CD14-positive monocyte (primary cell): ENCODE measurements at regions not wholly inside any gene's neighbourhood (a gene's known extent, or its start where the extent isn't known, plus 50 kb on each side); places are given as distances from the start of the nearest gene placed in this dataset.

ENCODE experiments used
- DNase-seq, 3 donors: peaks; one replicate each; pipeline ENCODE4 v3.0.0-alpha.2; 2011 to 2022
- H2AFZ ChIP-seq: 2 replicates; pipeline ENCODE4 v1.6.0; 2012; ENCODE audit warnings: mild to moderate bottlenecking, low read depth, low read length, inconsistent platforms; ENCODE audit not compliant: insufficient read depth, poor library complexity, severe bottlenecking
- H3K27ac ChIP-seq, 2 donors: 1 replicate in 1 of 2; 2 replicates in 1 of 2; pipeline ENCODE4 v1.5.1; 2012 to 2013; ENCODE audit warnings: low read length in 2 of 2, control low read depth in 1 of 2, inconsistent platforms in 1 of 2, low read depth in 1 of 2, mild to moderate bottlenecking in 1 of 2
- H3K27me3 ChIP-seq, 2 donors: one replicate each; pipeline versions ENCODE4 v1.6.0 to v1.6.1; 2011 to 2013; ENCODE audit warnings: low read length in 2 of 2; ENCODE audit not compliant: control insufficient read depth in 2 of 2, insufficient read depth in 2 of 2
- H3K36me3 ChIP-seq, 2 donors: replicated peaks in 1 of 2; 1 replicate in 1 of 2; 2 replicates in 1 of 2; pipeline versions ENCODE4 v1.5.1 to v1.6.1; 2012 to 2013; ENCODE audit warnings: low read length in 2 of 2, control low read depth in 1 of 2, inconsistent platforms in 1 of 2, mild to moderate bottlenecking in 1 of 2; ENCODE audit not compliant: insufficient read depth in 2 of 2, control insufficient read depth in 1 of 2
- H3K4me1 ChIP-seq, 2 donors: 1 replicate in 1 of 2; 2 replicates in 1 of 2; pipeline versions ENCODE4 v1.5.1 to v1.6.1; 2012 to 2013; ENCODE audit warnings: low read length in 2 of 2, control low read depth in 1 of 2, inconsistent platforms in 1 of 2, mild to moderate bottlenecking in 1 of 2, moderate library complexity in 1 of 2; ENCODE audit not compliant: insufficient read depth in 2 of 2, control insufficient read depth in 1 of 2
- H3K4me2 ChIP-seq: replicated peaks from 2 replicates; pipeline ENCODE3; 2012; ENCODE audit warnings: low read length, moderate library complexity, mild to moderate bottlenecking; ENCODE audit not compliant: poor library complexity, severe bottlenecking; ENCODE audit errors: extremely low read depth
- H3K4me3 ChIP-seq, 3 experiments: fragments of 200-600 bp in 1 of 3; sonication (generic) in 1 of 3; replicated peaks in 1 of 3; 1 replicate in 2 of 3; 2 replicates in 1 of 3; pipeline ENCODE4 v1.5.1; 2011 to 2013; ENCODE audit warnings: low read length in 3 of 3, mild to moderate bottlenecking in 3 of 3, control low read depth in 2 of 3, low read depth in 2 of 3, inconsistent platforms in 1 of 3, moderate library complexity in 1 of 3
- H3K79me2 ChIP-seq: 2 replicates; pipeline ENCODE4 v1.6.0; 2012; ENCODE audit warnings: mild to moderate bottlenecking, control low read depth, inconsistent platforms, low read length, moderate library complexity; ENCODE audit not compliant: insufficient read depth
- H3K9ac ChIP-seq: 2 replicates; pipeline ENCODE4 v1.6.0; 2017; ENCODE audit warnings: low read length, mild to moderate bottlenecking; ENCODE audit not compliant: insufficient read depth, poor library complexity, severe bottlenecking
- H3K9me3 ChIP-seq, 2 donors: replicated peaks in 1 of 2; 1 replicate in 1 of 2; 2 replicates in 1 of 2; pipeline versions ENCODE4 v1.5.1 to v1.6.1; 2012 to 2013; ENCODE audit warnings: low read length in 2 of 2, control low read depth in 1 of 2; ENCODE audit not compliant: control insufficient read depth in 1 of 2, insufficient read depth in 1 of 2
- H4K20me1 ChIP-seq: 2 replicates; pipeline ENCODE4 v1.6.0; 2012; ENCODE audit warnings: mild to moderate bottlenecking, low read length, control low read depth, moderate library complexity; ENCODE audit not compliant: insufficient read depth
- H3K27ac Mint-ChIP-seq, 7 donors: one replicate each; pipeline ENCODE4 v1.8.0; 2020; ENCODE audit warnings: mild to moderate bottlenecking in 7 of 7, mixed read lengths in 7 of 7, moderate library complexity in 6 of 7, inconsistent platforms in 2 of 7
- H3K27me3 Mint-ChIP-seq, 3 donors: one replicate each; pipeline ENCODE4 v1.8.0; 2021 to 2022; ENCODE audit warnings: low read depth in 3 of 3, mild to moderate bottlenecking in 3 of 3, mixed read lengths in 3 of 3, moderate library complexity in 3 of 3, inconsistent platforms in 1 of 3
- H3K36me3 Mint-ChIP-seq, 2 donors: one replicate each; pipeline ENCODE4 v1.8.0; 2020; ENCODE audit warnings: mixed read lengths in 2 of 2, inconsistent platforms in 1 of 2, mild to moderate bottlenecking in 1 of 2
- H3K4me1 Mint-ChIP-seq: one replicate; pipeline ENCODE4 v1.8.0; 2020; ENCODE audit warnings: mild to moderate bottlenecking, mixed read lengths
- H3K4me3 Mint-ChIP-seq, 2 donors: one replicate each; pipeline ENCODE4 v1.8.0; 2020; ENCODE audit warnings: mild to moderate bottlenecking in 2 of 2, mixed read lengths in 2 of 2, moderate library complexity in 1 of 2
- H3K9me3 Mint-ChIP-seq, 7 donors: one replicate each; pipeline ENCODE4 v1.8.0; 2020 to 2022; ENCODE audit warnings: mixed read lengths in 7 of 7, mild to moderate bottlenecking in 6 of 7, moderate library complexity in 6 of 7, inconsistent platforms in 2 of 7
- CTCF ChIP-seq: fragments of 200-600 bp; IDR thresholded peaks from one replicate; pipeline ENCODE4 v1.8.0; 2022; ENCODE audit warnings: antibody characterized with exemption, mild to moderate bottlenecking
- WGBS: methylation state at CpG from one replicate; pipeline ENCODE4 v1.1.5; 2013; ENCODE audit warnings: missing lambda C conversion rate; ENCODE audit not compliant: insufficient coverage; 5-methylcytosine and 5-hydroxymethylcytosine counted together
- intact Hi-C, 2 donors: fragments of 100-400 bp; cut with micrococcal nuclease; formaldehyde crosslinking; loops; one replicate each; pipeline versions ENCODE4 v1.15.0 to v1.15.1; 2023

DNA sequence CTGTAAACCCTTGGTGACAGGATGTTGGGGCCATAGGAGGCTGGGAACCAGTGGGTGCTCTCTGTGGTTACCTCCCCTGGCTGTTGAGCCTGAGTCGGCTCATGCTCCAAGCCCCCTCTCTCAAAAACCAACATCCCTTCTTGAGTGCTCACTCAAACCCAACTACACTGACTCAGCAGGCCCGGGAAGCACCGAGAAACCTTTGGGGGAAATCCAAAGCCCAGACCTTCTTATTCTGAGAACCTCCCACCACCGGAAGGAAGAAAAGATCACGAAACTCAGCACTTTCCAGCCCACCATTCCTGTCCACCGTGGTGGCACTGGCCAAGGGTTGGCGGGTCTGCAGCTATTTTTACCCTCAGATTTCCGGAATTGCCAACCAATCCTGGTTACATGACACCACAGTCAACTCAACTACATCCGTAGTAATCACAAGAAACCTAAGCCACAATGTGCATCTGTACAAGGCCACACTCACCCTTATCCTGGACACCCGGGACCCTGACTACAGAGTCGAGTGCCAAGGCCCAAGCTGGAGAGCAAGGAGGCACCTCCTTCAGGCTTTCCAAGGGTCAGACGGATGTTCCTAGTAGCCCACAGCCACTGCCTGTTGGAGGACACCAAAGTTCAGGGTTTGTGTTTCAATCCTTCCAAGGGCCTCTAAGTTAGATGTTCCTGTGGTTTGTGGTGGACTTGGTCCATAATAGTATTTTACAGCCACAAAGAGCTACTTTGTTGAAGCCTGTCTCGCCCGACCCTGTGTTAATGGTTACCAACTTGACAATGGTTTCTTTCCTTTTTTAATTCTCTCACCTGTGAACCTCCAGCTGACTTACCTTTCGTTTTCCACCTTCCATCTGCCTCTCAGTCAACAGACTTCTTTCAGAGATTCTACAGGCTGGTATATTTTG is 317.0 kb downstream of the CDC5L start:
- peaks cover 0 to 8% (median 3%) of the 10 kb centered on the region in 7 donors for H3K9me3 Mint-ChIP-seq
- Histone ChIP-seq H3K9ac (no peak overlapping the region), H3K4me3 (no peak overlapping the region), H3K4me2 (no peak overlapping the region), H4K20me1 (no peaks in the 10 kb centered on the region), H3K27me3 (no peaks in the 10 kb centered on the region), H3K27ac (no peak overlapping the region), H3K4me1 (no peaks in the 10 kb centered on the region), H3K9me3 (no peaks in the 10 kb centered on the region), H2AFZ (no peak overlapping the region), H3K36me3 (no peaks in the 10 kb centered on the region), H3K79me2 (no peaks in the 10 kb centered on the region)
- H3K27ac Mint-ChIP-seq: no peak overlapping the region
- no peaks in the 10 kb centered on the region for H3K4me1 Mint-ChIP-seq
- intact Hi-C loops: no loop called here
- no peak overlapping the region for H3K4me3 Mint-ChIP-seq
- TF ChIP-seq CTCF: no peak
- H3K27me3 Mint-ChIP-seq: peaks cover 0 to 2% (median 2%) of the 10 kb centered on the region in 3 donors
- DNase-seq: no peak
- no peaks in the 10 kb centered on the region for H3K36me3 Mint-ChIP-seq
- WGBS: 93% methylated on average over 11 of the region's 15 CpGs

DNA sequence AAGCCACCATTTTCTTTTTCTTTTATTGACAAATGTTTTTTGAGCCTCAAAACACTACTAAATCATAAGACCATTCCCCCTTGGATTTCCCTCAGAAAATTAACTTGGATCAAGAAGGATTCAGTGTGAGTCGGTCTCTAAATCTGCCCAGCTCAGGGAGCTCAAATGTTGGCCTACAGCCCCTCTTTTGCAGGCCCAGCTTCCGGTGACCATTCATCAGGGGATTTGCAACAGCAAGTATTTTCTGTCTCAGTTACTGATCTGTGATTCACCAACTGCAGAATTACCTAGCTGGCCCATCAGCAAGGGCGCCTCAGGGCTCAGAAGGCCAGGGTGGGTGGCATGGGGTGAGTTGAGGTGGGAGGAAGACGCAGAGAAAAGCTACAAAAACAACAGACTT is 318.1 kb downstream of the CDC5L start:
- TF ChIP-seq CTCF: no peak
- H3K4me3 Mint-ChIP-seq: no peak overlapping the region
- no peaks in the 10 kb centered on the region for H3K4me1 ChIP-seq
- H3K36me3 ChIP-seq: no peaks in the 10 kb centered on the region
- no peaks in the 10 kb centered on the region for H3K9me3 ChIP-seq
- H3K27me3 Mint-ChIP-seq: peaks cover 0 to 2% (median 2%) of the 10 kb centered on the region in 3 donors
- no peaks in the 10 kb centered on the region for H3K27me3 ChIP-seq
- H2AFZ ChIP-seq: no peak overlapping the region
- H4K20me1 ChIP-seq: no peaks in the 10 kb centered on the region
- H3K9me3 Mint-ChIP-seq: peaks cover 0 to 8% (median 3%) of the 10 kb centered on the region in 7 donors
- intact Hi-C loops: no loop called here
- no peak overlapping the region for H3K9ac ChIP-seq
- no peak overlapping the region for H3K27ac ChIP-seq
- no peak overlapping the region for H3K4me3 ChIP-seq
- WGBS: 100% methylated on average over 2 of the region's 4 CpGs
- no peaks in the 10 kb centered on the region for H3K79me2 ChIP-seq
- H3K4me1 Mint-ChIP-seq: no peaks in the 10 kb centered on the region
- DNase-seq: no peak
- H3K4me2 ChIP-seq: no peak overlapping the region
- no peaks in the 10 kb centered on the region for H3K36me3 Mint-ChIP-seq
- no peak overlapping the region for H3K27ac Mint-ChIP-seq
